ENCODE measurements at regions not wholly inside any gene's neighbourhood (a gene's known extent, or its start where the extent isn't known, plus 50 kb on each side); places are given as distances from the start of the nearest gene placed in this dataset.

DNA sequence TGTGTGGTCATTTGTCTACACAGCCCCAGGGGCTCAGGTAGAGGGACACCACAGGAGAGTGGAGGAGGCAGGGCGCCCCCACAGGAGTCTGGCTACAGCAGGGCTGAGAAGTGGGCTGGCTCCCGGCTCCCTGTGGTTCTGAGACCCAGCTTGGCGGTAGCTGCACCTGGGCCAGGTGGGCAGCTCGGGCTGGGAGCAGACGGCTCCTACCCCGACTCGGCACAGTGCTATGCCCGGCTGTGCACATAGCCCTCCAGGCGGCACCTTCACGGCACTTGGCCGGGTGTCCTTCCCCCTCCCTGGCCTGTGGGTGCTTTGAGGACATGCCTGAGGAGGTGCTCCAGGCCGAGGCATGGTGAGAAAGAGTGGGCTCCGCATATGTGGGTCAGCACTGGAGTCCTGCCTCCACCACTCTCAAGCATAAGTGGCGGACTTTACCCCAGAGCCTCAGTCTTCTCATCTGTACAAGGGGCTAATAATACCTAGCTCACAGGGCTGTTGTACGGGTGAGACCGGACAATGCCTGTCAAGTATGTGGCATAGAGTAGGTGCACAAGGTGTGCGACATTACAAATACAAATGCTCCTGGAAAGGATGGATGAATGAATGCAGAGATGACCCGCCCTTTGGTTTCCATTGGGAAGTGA is 50.1 kb upstream of the JPH3 start:
- Histone ChIP-seq H3K36me3 (replicated peaks; ENCODE audit: control insufficient read depth, insufficient read depth, low read length) (no peaks in the 10 kb centered on the region), H3K4me3 (ENCODE audit: insufficient read depth, low read depth, low read length) (no peak overlapping the region), H3K27me3 (ENCODE audit: control insufficient read depth, insufficient read depth, low read length) (no peaks in the 10 kb centered on the region)
- DNase-seq: peak; percentile 48

DNA sequence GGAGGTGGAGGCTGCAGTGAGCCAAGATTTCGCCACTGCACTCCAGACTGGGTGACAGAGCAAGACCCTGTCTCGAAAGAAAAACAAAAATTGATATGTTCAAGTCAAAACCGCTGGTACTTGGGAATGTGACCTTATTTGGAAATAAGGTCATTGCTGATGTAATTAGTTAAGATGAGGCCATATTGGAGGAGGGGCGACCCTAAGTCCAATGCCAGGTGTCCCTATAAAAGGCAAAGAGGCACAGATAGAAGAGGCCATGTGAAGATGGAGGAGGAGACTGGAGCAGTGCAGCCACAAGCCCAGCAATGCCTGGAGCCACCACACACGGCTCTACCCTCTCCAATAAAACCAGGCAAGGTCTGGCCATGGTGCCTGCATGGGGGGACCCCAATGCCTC is 50.8 kb upstream of the JPH3 start:
- H3K4me3 ChIP-seq (ENCODE audit: insufficient read depth, low read depth, low read length): no peak overlapping the region
- H3K27me3 ChIP-seq (ENCODE audit: control insufficient read depth, insufficient read depth, low read length): no peaks in the 10 kb centered on the region
- DNase-seq: no peak
- no peaks in the 10 kb centered on the region for H3K36me3 ChIP-seq (replicated peaks; ENCODE audit: control insufficient read depth, insufficient read depth, low read length)

DNA sequence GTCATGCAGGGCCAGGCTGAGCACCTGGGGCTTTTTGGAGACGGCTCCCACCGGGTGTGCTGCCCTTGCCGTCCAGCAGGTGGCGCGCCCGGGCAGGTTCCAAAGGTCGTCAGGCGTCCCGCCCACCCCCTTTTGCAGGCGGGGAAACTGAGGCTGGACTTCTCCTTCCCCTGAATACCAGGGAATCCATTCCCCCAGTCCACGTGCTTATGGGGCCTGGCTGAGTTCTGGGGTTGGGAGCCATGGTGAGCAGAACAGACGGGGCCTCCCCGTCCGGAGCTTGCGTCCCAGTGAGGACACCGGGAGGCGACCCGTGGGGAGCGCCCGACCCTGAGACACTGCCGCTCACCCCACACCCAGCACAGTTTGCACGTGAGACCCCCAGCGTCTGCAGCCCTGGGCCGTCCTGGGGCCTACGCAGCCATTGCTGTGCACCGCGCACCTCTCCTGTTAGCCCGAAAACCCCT is 51.8 kb upstream of the JPH3 start:
- Histone ChIP-seq H3K4me3 (ENCODE audit: insufficient read depth, low read depth, low read length) (no peak overlapping the region), H3K36me3 (replicated peaks; ENCODE audit: control insufficient read depth, insufficient read depth, low read length) (no peaks in the 10 kb centered on the region), H3K27me3 (ENCODE audit: control insufficient read depth, insufficient read depth, low read length) (no peaks in the 10 kb centered on the region)
- DNase-seq: peak; percentile 96

DNA sequence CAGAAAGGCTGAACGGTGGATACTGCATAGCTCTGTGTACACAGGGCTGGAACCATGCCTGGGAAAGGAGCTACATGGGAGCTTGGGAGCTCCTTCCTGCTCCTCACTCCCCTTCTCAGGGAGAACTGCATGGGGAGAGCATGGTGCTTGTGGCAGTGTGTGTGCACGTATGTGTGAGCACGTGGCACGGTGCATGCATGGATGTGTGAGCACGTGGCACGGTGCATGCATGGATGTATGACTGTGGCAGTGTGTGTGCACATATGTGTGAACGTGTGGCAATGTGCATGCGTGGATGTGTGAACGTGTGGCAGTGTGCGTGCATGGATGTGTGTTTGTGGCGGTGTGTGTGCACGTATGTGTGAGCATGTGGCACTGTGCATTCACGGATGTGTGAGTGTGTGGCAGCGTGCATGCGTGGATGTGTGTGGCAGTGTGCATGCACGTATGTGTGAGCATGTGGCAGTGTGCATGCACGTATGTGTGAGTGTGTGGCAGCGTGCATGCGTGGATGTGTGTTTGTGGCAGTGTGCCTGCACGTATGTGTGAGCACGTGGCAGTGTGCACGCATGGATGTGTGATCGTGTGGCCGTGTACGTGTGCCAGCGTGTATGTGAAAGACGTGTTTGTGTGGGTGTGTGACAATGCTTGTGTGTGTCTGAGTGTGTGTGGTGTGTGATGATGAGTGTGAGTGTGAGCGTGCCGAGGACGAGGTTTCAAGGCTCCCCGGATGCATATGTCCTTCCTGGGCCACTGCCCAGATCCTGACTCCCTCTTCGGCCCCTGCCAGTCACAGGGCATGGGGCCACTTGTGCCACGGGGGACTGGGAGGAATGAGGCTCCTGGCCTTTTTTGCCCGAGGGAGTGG is 52.4 kb upstream of the JPH3 start:
- no peak overlapping the region for H3K4me3 ChIP-seq (ENCODE audit: insufficient read depth, low read depth, low read length)
- H3K27me3 ChIP-seq (ENCODE audit: control insufficient read depth, insufficient read depth, low read length): no peaks in the 10 kb centered on the region
- DNase-seq: no peak
- H3K36me3 ChIP-seq (replicated peaks; ENCODE audit: control insufficient read depth, insufficient read depth, low read length): no peaks in the 10 kb centered on the region

DNA sequence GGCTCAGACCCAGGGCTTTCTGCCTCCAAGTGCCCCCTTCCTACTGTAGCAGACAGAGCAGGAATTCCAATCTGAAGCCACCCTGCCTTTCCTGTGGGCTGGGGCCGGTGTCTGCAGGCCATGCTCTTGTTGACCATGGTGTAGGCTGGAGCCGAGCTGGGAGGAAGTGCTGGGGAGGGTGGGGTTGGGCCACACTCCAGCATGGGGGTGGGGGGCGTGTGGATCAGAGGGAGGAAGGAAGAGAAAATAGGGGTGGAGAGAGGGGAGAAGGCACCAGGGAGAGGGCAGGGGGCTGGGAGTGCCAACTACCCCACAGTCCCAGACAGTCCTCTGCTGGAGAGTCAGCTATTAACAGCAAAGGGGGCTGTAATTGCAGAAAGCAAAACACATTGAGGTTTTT is 54.3 kb upstream of the JPH3 start:
- DNase-seq: no peak
- Histone ChIP-seq H3K4me3 (ENCODE audit: insufficient read depth, low read depth, low read length) (no peak overlapping the region), H3K27me3 (ENCODE audit: control insufficient read depth, insufficient read depth, low read length) (no peaks in the 10 kb centered on the region), H3K36me3 (replicated peaks; ENCODE audit: control insufficient read depth, insufficient read depth, low read length) (no peaks in the 10 kb centered on the region)

DNA sequence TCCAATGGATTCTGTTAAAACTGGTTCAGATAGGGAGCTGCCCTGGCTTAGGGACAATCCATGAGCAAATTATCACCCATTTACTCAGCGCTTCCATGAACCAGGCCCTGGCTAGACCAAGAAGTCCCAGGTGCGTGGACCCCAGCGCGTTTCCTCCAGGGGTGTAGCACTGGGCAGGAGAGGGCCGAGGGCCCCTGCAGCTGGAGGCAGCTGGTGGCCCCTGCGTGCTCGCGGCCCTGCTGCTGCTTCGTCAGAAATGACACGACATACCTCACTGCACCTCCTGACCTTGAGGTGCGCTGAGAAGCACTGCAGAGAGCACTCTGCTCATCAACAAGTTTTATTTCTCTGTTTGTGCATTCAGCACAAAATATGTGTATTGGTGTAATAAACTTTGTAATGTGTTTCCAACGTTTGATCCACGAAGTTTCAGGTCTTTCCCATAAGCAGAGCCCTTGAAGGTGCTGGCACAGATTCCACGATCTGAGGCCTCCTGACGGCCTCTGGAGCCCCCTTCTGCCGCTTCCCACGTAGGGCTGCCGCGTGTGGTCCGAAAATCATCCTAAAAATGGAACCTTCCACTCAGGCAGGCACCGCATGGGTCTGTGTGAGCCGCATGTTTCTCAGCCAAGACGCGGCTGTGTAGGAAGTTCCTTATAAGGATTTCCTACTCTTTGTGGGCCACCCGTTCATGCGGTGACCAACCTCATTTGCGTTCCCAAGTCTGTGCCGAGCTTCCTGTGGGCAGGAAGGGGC is 50.8 kb upstream of the ZCCHC14 start:
- Histone ChIP-seq H3K4me3 (ENCODE audit: insufficient read depth, low read depth, low read length) (no peak overlapping the region), H3K36me3 (replicated peaks; ENCODE audit: control insufficient read depth, insufficient read depth, low read length) (no peaks in the 10 kb centered on the region), H3K27me3 (ENCODE audit: control insufficient read depth, insufficient read depth, low read length) (no peaks in the 10 kb centered on the region; the same call in 1 of the 2 replicates)
- DNase-seq: no peak

DNA sequence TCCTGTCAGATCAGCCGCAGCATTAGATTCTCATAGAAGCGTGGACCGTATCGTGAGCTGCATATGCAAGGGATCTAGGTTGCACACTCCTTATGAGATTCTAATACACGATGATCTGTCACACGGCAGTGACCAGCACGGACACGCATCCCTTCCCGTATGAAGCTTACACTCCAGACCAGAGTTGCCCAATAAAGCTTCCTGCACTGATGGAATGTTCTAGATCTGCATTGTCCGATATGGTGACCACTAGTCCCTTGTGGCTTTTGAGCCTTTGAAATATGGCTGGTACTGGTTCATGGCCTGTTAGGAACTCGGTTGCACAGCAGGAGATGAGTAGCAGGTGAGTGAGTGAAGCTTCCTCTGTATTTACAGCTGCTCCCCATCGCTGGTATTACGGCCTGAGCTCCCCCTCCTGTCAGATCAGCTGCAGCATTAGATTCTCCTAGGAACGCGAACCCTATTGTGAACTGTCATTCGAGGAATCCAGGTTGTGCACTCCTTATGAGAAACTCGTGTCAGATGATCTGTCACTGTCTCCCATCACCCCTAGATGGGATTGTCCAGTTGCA is 49.8 kb upstream of the ZCCHC14 start:
- no peaks in the 10 kb centered on the region; the same call in 1 of the 2 replicates for H3K27me3 ChIP-seq (ENCODE audit: control insufficient read depth, insufficient read depth, low read length)
- no peak overlapping the region for H3K4me3 ChIP-seq (ENCODE audit: insufficient read depth, low read depth, low read length)

More for the DNA sequence above, 49.8 kb upstream of the ZCCHC14 start:
- DNase-seq: no peak
- no peaks in the 10 kb centered on the region for H3K36me3 ChIP-seq (replicated peaks; ENCODE audit: control insufficient read depth, insufficient read depth, low read length)
